Hepatocyte (in vitro differentiated cells): ENCODE measurements at regions not wholly inside any gene's neighbourhood (a gene's known extent, or its start where the extent isn't known, plus 50 kb on each side); places are given as distances from the start of the nearest gene placed in this dataset.

ENCODE experiments used
- DNase-seq: peaks from one replicate; pipeline ENCODE4 v3.0.0-alpha.2; 2016; ENCODE audit warnings: low spot score
- H2AFZ ChIP-seq: fragments of 200-600 bp; sonication (generic); 2 replicates; pipeline ENCODE4 v1.6.0; 2016; ENCODE audit warnings: antibody characterized with exemption, mild to moderate bottlenecking
- H3K27ac ChIP-seq: fragments of 200-600 bp; sonication (generic); 2 replicates; pipeline ENCODE4 v1.5.1; 2016; ENCODE audit warnings: mild to moderate bottlenecking
- H3K27me3 ChIP-seq: fragments of 200-600 bp; sonication (generic); 2 replicates; pipeline ENCODE4 v1.6.1; 2016
- H3K36me3 ChIP-seq: fragments of 200-600 bp; sonication (generic); replicated peaks from 2 replicates; pipeline ENCODE4 v1.5.1; 2016; ENCODE audit warnings: low read depth; ENCODE audit not compliant: insufficient read depth
- H3K4me1 ChIP-seq: fragments of 200-600 bp; sonication (generic); 2 replicates; pipeline ENCODE4 v1.5.1; 2016; ENCODE audit warnings: mild to moderate bottlenecking, moderate library complexity; ENCODE audit not compliant: insufficient read depth
- H3K4me2 ChIP-seq: fragments of 200-600 bp; sonication (generic); 2 replicates; pipeline ENCODE4 v1.6.0; 2016
- H3K4me3 ChIP-seq: fragments of 200-600 bp; sonication (generic); 2 replicates; pipeline ENCODE4 v1.5.1; 2016; ENCODE audit warnings: mild to moderate bottlenecking
- H3K79me2 ChIP-seq: fragments of 200-600 bp; sonication (generic); 2 replicates; pipeline ENCODE4 v1.6.0; 2017; ENCODE audit warnings: mild to moderate bottlenecking
- H3K9me2 ChIP-seq: fragments of 200-600 bp; sonication (generic); replicated peaks from 2 replicates; pipeline ENCODE4 v1.6.0; 2017; ENCODE audit warnings: mild to moderate bottlenecking; ENCODE audit not compliant: insufficient read depth
- H3K9me3 ChIP-seq: fragments of 200-600 bp; sonication (generic); 2 replicates; pipeline ENCODE4 v1.5.1; 2016; ENCODE audit warnings: low read depth, mild to moderate bottlenecking
- H4K20me1 ChIP-seq: fragments of 200-600 bp; sonication (generic); 2 replicates; pipeline ENCODE4 v1.6.0; 2016; ENCODE audit warnings: mild to moderate bottlenecking; ENCODE audit not compliant: insufficient read depth, poor library complexity, severe bottlenecking
- EZH2 ChIP-seq: fragments of 200-600 bp; sonication (generic); IDR thresholded peaks from 2 replicates; pipeline ENCODE4 v1.6.1; 2016; ENCODE audit warnings: antibody characterized with exemption, mild to moderate bottlenecking, borderline replicate concordance
- EZH2phosphoT487 ChIP-seq: fragments of 200-600 bp; sonication (generic); IDR thresholded peaks from one replicate; pipeline ENCODE4 v1.6.1; 2018; ENCODE audit warnings: antibody characterized with exemption, mild to moderate bottlenecking, low read depth, moderate library complexity; ENCODE audit not compliant: unreplicated experiment, severe bottlenecking
- WGBS: methylation state at CpG from one replicate; pipeline ENCODE4 v1.1.6; 2016; ENCODE audit warnings: low lambda C conversion rate; ENCODE audit errors: missing lambda C conversion rate; 5-methylcytosine and 5-hydroxymethylcytosine counted together
- TF ChIP-seq, protein P1 (sequence below): fragments of 200-600 bp; sonication (generic); IDR thresholded peaks from 2 replicates; pipeline ENCODE4 v1.5.1; 2016; ENCODE audit warnings: antibody characterized with exemption, mild to moderate bottlenecking; ENCODE audit not compliant: poor library complexity

DNA sequence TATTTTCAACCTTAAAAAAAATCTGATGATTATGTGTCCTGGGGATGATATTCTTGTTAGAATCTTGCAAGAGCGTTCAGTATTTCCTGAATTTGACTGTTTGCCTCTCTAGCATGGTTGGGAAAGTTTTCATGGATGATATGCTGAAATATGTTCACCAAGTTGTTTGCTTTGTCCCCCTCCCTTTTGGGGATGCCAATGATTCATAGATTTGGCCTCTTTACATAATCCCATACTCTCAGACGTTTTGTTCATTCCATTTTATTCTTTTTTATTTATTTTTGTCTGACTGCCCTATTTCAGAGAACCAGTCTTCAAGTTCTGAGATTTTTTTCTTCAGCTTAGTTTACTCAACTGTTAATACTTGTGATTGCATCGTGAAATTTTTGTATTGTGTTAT lies 415.1 kb downstream of the FAM47B start:
- 62% methylated on average over 3 of the region's 3 CpGs for WGBS
- Histone ChIP-seq H4K20me1 (no peaks in the 10 kb centered on the region), H3K4me2 (no peak overlapping the region), H3K4me3 (no peak overlapping the region), H3K27ac (no peak overlapping the region), H3K4me1 (no peaks in the 10 kb centered on the region), H3K79me2 (no peaks in the 10 kb centered on the region), H3K27me3 (no peaks in the 10 kb centered on the region), H3K36me3 (no peaks in the 10 kb centered on the region), H2AFZ (no peak overlapping the region), H3K9me3 (no peaks in the 10 kb centered on the region), H3K9me2 (no peaks in the 10 kb centered on the region)
- DNase-seq: no peak
- TF ChIP-seq, protein P1, sequence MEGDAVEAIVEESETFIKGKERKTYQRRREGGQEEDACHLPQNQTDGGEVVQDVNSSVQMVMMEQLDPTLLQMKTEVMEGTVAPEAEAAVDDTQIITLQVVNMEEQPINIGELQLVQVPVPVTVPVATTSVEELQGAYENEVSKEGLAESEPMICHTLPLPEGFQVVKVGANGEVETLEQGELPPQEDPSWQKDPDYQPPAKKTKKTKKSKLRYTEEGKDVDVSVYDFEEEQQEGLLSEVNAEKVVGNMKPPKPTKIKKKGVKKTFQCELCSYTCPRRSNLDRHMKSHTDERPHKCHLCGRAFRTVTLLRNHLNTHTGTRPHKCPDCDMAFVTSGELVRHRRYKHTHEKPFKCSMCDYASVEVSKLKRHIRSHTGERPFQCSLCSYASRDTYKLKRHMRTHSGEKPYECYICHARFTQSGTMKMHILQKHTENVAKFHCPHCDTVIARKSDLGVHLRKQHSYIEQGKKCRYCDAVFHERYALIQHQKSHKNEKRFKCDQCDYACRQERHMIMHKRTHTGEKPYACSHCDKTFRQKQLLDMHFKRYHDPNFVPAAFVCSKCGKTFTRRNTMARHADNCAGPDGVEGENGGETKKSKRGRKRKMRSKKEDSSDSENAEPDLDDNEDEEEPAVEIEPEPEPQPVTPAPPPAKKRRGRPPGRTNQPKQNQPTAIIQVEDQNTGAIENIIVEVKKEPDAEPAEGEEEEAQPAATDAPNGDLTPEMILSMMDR: no peak
- TF ChIP-seq EZH2: no peak
- no peak for TF ChIP-seq EZH2phosphoT487

DNA sequence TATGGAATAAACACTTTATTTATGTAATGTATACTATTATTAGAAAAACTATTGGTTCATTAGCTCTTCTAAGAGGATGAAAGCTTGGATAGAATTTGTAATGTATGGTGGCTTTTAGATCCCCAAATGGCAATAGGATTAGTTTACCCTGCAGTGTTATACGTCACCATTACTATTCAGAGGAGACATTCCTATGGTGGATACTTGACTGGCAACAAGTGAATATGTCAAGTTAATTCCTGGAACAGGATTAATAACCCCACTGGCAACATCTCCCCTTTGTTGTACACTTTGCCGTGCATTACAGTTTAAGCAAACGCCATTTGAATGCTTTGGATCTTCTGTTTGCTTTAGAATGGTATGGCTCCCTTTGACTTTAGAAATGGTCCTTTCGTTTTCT lies 420.3 kb downstream of the FAM47B start:
- no peak for TF ChIP-seq EZH2
- TF ChIP-seq, protein P1: no peak
- TF ChIP-seq EZH2phosphoT487: no peak
- WGBS: 81% methylated on average over 4 of the region's 4 CpGs

DNA sequence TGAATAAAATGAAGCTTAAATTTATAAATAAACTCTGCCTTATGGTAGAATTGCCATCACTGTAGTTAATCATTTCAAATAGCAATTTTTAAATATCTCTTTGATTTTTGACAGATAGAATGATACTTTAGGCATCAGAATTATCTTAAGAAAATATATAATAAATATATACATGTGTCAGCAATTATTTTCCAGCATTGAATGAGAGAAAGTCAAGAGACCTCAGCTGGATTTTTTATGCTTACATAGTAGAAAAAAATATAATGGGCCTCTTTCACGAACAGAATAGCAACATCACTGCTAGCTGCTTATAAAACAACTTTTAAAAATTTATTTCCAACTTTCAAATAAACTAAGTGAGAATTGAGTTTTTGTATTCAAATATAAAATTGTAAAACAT lies 424.0 kb upstream of the MAGEB16 start:
- H3K27ac ChIP-seq: no peak overlapping the region

More for the DNA sequence above, 420.3 kb downstream of the FAM47B start:
- no peak for DNase-seq
- Histone ChIP-seq H3K27me3 (no peaks in the 10 kb centered on the region), H3K79me2 (no peaks in the 10 kb centered on the region), H3K4me3 (no peak overlapping the region), H3K9me3 (no peaks in the 10 kb centered on the region), H3K36me3 (no peaks in the 10 kb centered on the region), H4K20me1 (no peaks in the 10 kb centered on the region), H2AFZ (no peak overlapping the region), H3K9me2 (no peaks in the 10 kb centered on the region), H3K27ac (no peak overlapping the region), H3K4me2 (no peak overlapping the region), H3K4me1 (no peaks in the 10 kb centered on the region)

More for the DNA sequence above, 424.0 kb upstream of the MAGEB16 start:
- Histone ChIP-seq H3K9me2 (no peaks in the 10 kb centered on the region), H3K4me2 (no peak overlapping the region), H3K79me2 (no peaks in the 10 kb centered on the region), H3K4me3 (no peak overlapping the region), H3K9me3 (no peaks in the 10 kb centered on the region), H3K4me1 (no peaks in the 10 kb centered on the region), H3K27me3 (no peaks in the 10 kb centered on the region), H2AFZ (no peak overlapping the region), H4K20me1 (no peaks in the 10 kb centered on the region), H3K36me3 (no peaks in the 10 kb centered on the region)
- TF ChIP-seq, protein P1: no peak
- TF ChIP-seq EZH2phosphoT487: no peak
- TF ChIP-seq EZH2: no peak
- no peak for DNase-seq
- 54% methylated on average over 1 of the region's 1 CpG for WGBS
